ENCODE measurements at regions not wholly inside any gene's neighbourhood (a gene's known extent, or its start where the extent isn't known, plus 50 kb on each side); places are given as distances from the start of the nearest gene placed in this dataset.

DNA sequence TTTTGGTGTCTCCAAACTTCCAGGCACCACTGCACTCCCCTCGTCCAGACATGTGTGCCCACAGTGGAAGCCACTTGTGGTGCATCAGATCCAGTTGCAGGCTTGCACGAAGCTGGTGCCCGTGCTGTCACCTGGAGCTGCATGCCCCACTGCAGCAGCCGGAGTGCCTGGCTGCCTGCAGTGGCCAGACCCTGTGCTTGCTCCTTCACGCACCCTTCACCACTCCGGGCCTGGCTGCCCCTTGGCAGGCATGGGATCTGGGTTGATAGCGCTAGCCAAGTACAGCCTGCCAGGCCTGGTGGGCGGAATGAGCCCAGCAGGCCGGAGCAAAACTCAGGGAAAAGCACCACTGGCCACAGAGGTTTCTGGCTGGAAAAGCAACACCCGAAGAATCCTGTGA is 50.2 kb upstream of the SHISA3 start:
- Mint-ChIP-seq H3K9me3 (ENCODE audit: low read depth, unreplicated experiment) (no peaks in the 10 kb centered on the region), H3K4me1 (ENCODE audit: low read depth, unreplicated experiment) (no peaks in the 10 kb centered on the region), H3K4me3 (ENCODE audit: low read depth, unreplicated experiment) (no peak overlapping the region), H3K27me3 (ENCODE audit: unreplicated experiment) (no peaks in the 10 kb centered on the region), H3K36me3 (ENCODE audit: insufficient read depth, unreplicated experiment) (no peaks in the 10 kb centered on the region), H3K27ac (ENCODE audit: unreplicated experiment) (no peak overlapping the region)
- BruUV-seq (replicated peaks), result no TSS peak
- intact Hi-C loops (cut with micrococcal nuclease; ENCODE audit: unreplicated experiment), result no loop called here
- TF ChIP-seq, protein P1, sequence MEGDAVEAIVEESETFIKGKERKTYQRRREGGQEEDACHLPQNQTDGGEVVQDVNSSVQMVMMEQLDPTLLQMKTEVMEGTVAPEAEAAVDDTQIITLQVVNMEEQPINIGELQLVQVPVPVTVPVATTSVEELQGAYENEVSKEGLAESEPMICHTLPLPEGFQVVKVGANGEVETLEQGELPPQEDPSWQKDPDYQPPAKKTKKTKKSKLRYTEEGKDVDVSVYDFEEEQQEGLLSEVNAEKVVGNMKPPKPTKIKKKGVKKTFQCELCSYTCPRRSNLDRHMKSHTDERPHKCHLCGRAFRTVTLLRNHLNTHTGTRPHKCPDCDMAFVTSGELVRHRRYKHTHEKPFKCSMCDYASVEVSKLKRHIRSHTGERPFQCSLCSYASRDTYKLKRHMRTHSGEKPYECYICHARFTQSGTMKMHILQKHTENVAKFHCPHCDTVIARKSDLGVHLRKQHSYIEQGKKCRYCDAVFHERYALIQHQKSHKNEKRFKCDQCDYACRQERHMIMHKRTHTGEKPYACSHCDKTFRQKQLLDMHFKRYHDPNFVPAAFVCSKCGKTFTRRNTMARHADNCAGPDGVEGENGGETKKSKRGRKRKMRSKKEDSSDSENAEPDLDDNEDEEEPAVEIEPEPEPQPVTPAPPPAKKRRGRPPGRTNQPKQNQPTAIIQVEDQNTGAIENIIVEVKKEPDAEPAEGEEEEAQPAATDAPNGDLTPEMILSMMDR (IDR thresholded peaks at IDR 0.05; ENCODE audit: unreplicated experiment), result no peak
- CTCF ChIA-PET, result no interaction called here
- no peak for DNase-seq
